ENCODE measurements at regions not wholly inside any gene's neighbourhood (a gene's known extent, or its start where the extent isn't known, plus 50 kb on each side); places are given as distances from the start of the nearest gene placed in this dataset.

DNA sequence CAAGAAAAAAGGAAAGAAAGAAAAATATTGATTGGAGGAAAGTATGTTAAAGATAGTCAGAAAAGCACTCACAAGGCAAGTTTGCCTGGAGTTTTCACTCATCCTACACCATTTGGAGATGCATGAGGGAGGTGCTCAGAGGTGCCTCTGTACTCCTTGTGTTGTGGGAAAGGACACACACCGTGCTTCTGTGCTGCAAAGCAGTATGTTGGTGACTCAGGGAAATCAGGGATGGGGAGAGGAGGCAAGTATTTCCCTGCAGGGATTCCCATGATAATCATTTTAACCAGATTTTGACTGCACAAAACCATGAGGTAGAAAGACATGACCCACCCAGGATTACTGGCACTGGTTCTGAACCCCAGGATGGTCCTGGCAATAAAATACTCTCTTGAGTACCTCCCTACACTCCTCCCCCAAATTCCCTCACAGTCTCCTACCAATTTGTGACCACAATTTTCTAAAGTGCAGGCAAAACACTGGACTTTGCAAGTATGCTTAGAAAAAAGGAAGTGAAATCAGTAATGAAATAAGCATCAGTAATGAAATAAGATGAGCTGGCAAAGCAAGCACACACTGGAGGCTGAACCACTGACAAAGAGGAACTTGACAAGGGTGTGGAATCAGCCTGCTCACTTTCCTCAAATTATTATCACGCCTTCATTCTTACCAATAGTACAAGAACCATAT lies 155.5 kb upstream of the ACVR2A start:
- no peak overlapping the region for H3K4me3 ChIP-seq (ENCODE audit: low read length)
- no peak for DNase-seq (ENCODE audit: low read depth)
- TF ChIP-seq, protein P1, sequence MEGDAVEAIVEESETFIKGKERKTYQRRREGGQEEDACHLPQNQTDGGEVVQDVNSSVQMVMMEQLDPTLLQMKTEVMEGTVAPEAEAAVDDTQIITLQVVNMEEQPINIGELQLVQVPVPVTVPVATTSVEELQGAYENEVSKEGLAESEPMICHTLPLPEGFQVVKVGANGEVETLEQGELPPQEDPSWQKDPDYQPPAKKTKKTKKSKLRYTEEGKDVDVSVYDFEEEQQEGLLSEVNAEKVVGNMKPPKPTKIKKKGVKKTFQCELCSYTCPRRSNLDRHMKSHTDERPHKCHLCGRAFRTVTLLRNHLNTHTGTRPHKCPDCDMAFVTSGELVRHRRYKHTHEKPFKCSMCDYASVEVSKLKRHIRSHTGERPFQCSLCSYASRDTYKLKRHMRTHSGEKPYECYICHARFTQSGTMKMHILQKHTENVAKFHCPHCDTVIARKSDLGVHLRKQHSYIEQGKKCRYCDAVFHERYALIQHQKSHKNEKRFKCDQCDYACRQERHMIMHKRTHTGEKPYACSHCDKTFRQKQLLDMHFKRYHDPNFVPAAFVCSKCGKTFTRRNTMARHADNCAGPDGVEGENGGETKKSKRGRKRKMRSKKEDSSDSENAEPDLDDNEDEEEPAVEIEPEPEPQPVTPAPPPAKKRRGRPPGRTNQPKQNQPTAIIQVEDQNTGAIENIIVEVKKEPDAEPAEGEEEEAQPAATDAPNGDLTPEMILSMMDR (conservative IDR thresholded peaks at IDR 0.05; ENCODE audit: low read depth, low read length): no peak

DNA sequence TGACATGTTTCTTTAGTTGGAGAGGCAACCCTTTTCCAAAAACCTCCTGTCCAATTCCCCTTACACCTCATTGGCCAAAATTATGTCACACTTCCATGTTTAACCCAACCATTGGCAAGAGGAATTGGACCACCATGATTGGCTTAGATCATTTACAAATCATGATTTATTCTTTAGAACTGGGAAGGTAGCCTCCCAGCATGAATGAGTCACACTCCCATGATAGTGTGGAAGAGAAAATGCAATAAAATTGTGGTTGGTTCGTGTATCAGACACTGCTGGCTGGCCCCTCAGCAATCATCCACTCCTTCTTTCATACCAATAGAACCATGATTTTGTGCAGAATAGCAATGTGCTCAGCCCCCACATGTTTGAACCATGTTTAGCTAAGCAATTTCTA lies 156.6 kb upstream of the ACVR2A start:
- H3K4me3 ChIP-seq (ENCODE audit: low read length): no peak overlapping the region
- TF ChIP-seq, protein P1 (conservative IDR thresholded peaks at IDR 0.05; ENCODE audit: low read depth, low read length): no peak
- no peak for DNase-seq (ENCODE audit: low read depth)

DNA sequence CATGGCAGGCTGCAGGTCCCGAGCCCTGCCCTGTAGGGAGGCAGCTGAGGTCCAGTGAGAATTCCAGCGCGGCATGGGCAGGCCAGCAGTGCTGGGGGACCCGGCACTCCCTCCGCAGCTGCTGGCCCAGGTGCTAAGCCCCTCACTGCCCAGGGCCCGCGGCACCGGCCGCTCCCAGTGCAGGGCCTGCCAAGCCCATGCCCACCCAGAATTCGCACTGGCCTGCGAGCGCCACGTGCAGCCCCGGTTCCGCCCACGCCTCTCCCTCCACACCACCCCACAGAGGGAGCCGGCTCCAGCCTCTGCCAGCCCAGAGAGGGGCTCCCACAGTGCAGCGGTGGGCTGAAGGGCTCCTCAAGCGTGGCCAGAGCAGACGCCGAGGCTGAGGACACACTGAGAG lies 158.5 kb upstream of the ACVR2A start:
- no peak for DNase-seq (ENCODE audit: low read depth)
- no peak overlapping the region for H3K4me3 ChIP-seq (ENCODE audit: low read length)

DNA sequence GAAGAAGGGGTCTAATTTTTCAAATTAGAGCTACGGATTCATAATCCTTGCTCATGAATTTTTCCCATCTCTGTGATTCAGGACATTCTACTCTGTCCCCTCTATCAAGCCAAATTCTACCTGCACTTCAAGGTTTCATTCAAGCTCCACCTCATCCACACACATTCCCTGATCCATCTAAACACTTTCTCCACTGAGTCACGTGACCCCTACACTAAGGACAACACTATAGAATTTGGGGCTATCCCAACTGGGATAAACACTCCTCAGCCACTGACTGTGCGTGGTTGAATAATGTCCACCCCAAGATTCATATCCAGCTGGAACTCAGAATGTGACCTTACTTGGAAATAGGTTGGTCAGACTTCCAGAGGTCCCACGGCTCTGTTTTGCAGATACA lies 159.9 kb upstream of the ACVR2A start:
- TF ChIP-seq, protein P1 (conservative IDR thresholded peaks at IDR 0.05; ENCODE audit: low read depth, low read length): no peak

More for the DNA sequence above, 158.5 kb upstream of the ACVR2A start:
- TF ChIP-seq, protein P1 (conservative IDR thresholded peaks at IDR 0.05; ENCODE audit: low read depth, low read length): no peak

DNA sequence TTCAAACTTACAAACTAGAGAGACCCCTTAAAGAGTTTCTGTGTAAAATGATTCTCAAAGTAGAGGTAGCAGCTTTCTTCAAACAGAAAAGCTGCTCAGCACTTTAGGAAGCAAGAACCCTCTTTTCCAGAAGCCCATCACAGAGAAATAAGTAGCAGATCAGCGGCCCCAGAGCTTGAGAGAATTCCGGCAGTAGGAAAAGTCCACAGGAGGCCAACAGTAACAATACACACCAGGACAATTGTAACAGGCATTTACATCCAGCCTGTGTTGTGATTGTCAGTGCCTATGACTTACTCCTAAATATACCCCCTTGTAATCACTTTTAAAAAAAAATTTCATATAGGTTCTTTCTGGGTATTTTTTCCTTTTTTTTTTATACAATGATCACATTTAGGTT lies 161.4 kb upstream of the ACVR2A start:
- no peak for DNase-seq (ENCODE audit: low read depth)
- TF ChIP-seq, protein P1 (conservative IDR thresholded peaks at IDR 0.05; ENCODE audit: low read depth, low read length): no peak
- H3K4me3 ChIP-seq (ENCODE audit: low read length): no peak overlapping the region

More for the DNA sequence above, 159.9 kb upstream of the ACVR2A start:
- DNase-seq (ENCODE audit: low read depth): no peak
- H3K4me3 ChIP-seq (ENCODE audit: low read length): no peak overlapping the region

DNA sequence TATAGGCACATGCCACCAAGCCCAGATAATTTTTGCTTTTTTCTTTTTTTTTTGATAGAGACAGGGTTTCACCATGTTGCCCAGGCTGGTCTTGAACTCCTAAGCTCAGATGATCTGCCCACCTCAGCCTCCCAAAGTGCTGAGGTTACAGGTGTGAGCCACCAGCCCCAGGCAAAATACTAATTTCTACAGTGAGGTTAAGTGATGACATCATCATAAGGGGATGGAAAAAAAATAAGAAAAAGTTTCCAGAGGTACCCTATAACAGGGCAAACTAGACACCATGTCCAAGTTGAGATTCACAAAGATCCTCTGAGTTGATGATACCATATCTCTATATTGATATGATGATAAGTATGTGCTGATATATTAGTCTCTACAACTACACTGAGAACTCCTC lies 163.7 kb upstream of the ACVR2A start:
- no peak for DNase-seq (ENCODE audit: low read depth)
- TF ChIP-seq, protein P1 (conservative IDR thresholded peaks at IDR 0.05; ENCODE audit: low read depth, low read length): no peak
- no peak overlapping the region for H3K4me3 ChIP-seq (ENCODE audit: low read length)

DNA sequence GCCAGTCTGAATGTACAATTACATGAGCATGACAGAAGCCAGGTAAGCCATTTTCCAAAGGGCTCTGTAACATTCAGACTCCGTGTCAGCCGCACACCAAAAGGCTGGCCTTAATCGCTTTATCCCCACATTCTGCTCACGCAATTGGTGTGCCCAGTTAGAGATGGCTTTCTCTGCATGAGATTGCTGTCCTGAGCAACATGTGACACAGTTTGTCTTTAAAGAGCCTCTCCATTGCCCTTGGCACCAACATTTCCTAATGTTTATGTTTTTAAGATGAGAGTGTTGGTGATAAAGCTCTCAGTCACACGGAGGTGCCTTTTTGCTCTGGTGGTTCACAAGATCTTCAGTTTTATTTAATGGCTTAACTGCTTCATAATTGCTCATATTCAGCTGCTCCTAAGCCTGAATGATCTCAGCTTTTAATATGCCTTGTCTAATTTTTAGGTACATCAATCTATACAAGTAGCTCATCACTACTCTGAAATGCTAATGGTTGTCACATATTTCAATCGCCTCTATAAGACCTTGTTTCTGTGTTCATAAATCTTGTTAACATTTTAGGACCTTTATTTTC lies 164.8 kb upstream of the ACVR2A start:
- H3K4me3 ChIP-seq (ENCODE audit: low read length): no peak overlapping the region
- TF ChIP-seq, protein P1 (conservative IDR thresholded peaks at IDR 0.05; ENCODE audit: low read depth, low read length): no peak
- DNase-seq (ENCODE audit: low read depth): no peak
